ENCODE measurements at regions not wholly inside any gene's neighbourhood (a gene's known extent, or its start where the extent isn't known, plus 50 kb on each side); places are given as distances from the start of the nearest gene placed in this dataset.
A peak's percentile ranks its signal among the peaks of the same experiment; 100 is the strongest.

- TF ChIP-seq DEAF1 (CRISPR knock-in tag; IDR thresholded peaks at IDR 0.05) (peak; percentile 73), CTCF (IDR thresholded peaks at IDR 0.05 in 2 of 3, conservative IDR thresholded peaks at IDR 0.05 in 1 of 3; ENCODE audit: insufficient read depth in 2 of 3, low read depth in 1 of 3, low read length in 3 of 3) (peak; percentile 78 to 89 (median 80)), YY1 (IDR thresholded peaks at IDR 0.05; ENCODE audit: borderline replicate concordance in 1 of 3, control insufficient read depth in 1 of 3, extremely low read depth in 1 of 3, insufficient read depth in 3 of 3, insufficient read length in 1 of 3, insufficient replicate concordance in 2 of 3, low read depth in 1 of 3, low read length in 2 of 3) (peak in 1 of 3 experiments; percentile 9), L3MBTL2 (IDR thresholded peaks at IDR 0.05) (0 out of 2 replicates have a peak, but pooled peaks have one; percentile 18), RFX7 (CRISPR knock-in tag; IDR thresholded peaks at IDR 0.05) (no peak)
These were observed 99.8 kb upstream of the FOXA2 start (continued) for GRCh38 chr20:22684072-22684762.

Data from K562 (cell line).